H1 (cell line): ENCODE measurements at regions not wholly inside any gene's neighbourhood (a gene's known extent, or its start where the extent isn't known, plus 50 kb on each side); places are given as distances from the start of the nearest gene placed in this dataset.

Experiments used
- CTCF ChIA-PET: fragments of 300-600 bp; sonication (Branson Sonifier 250); formaldehyde crosslinking; loops from one replicate; lab custom pipeline; 2021; ENCODE audit not compliant: partially characterized antibody; lab: Charles Lee
- POLR2A ChIA-PET: fragments of 300-600 bp; sonication (Branson Sonifier 250); formaldehyde crosslinking; loops from one replicate; lab custom pipeline; 2021; ENCODE audit warnings: inconsistent platforms; ENCODE audit not compliant: partially characterized antibody; lab: Charles Lee
- DNase-seq, 2 experiments: peaks; one replicate each; pipeline versions ENCODE4 v3.0.0 to v3.0.0-alpha.2; 2010 to 2022; ENCODE audit warnings: low spot score in 2 of 2, low read depth in 1 of 2, mixed read lengths in 1 of 2
- FAIRE-seq: peaks from 2 replicates; lab custom pipeline; 2011; peaks lifted over from hg19 to GRCh38; lab: Jason Lieb, UNC
- H2AFZ ChIP-seq: 2 replicates; pipeline ENCODE4 v1.8.1; 2012; ENCODE audit warnings: low read length, inconsistent platforms
- H2AK5ac ChIP-seq: 2 replicates; pipeline ENCODE4 v1.6.1; 2013; ENCODE audit warnings: low read depth, low read length
- H2BK120ac ChIP-seq: replicated peaks from 2 replicates; pipeline ENCODE3; 2013; ENCODE audit warnings: low read depth, low read length, inconsistent platforms
- H2BK12ac ChIP-seq: 2 replicates; pipeline ENCODE4 v1.6.1; 2013; ENCODE audit warnings: low read depth, low read length
- H2BK15ac ChIP-seq: 2 replicates; pipeline ENCODE4 v1.6.1; 2013; ENCODE audit warnings: low read length
- H2BK20ac ChIP-seq: 2 replicates; pipeline ENCODE4 v1.6.1; 2013; ENCODE audit warnings: low read length
- H2BK5ac ChIP-seq: 2 replicates; pipeline ENCODE4 v1.6.1; 2013; ENCODE audit warnings: low read depth, low read length
- H3K14ac ChIP-seq: 2 replicates; pipeline ENCODE4 v1.6.1; 2013; ENCODE audit warnings: inconsistent platforms; ENCODE audit not compliant: insufficient read length
- H3K18ac ChIP-seq: 2 replicates; pipeline ENCODE4 v1.6.1; 2013; ENCODE audit warnings: low read length; ENCODE audit errors: extremely low read depth
- H3K23ac ChIP-seq: 2 replicates; pipeline ENCODE4 v1.6.1; 2013; ENCODE audit warnings: inconsistent platforms; ENCODE audit not compliant: insufficient read length
- H3K23me2 ChIP-seq: 2 replicates; pipeline ENCODE4 v1.6.1; 2013; ENCODE audit warnings: low read depth, low read length
- H3K27ac ChIP-seq: 2 replicates; pipeline ENCODE4 v1.6.1; 2011; ENCODE audit warnings: low read depth, low read length, inconsistent platforms
- H3K27me3 ChIP-seq, 4 experiments: replicated peaks in 1 of 4; 1 replicate in 1 of 4; 2 replicates in 3 of 4; pipeline versions ENCODE4 v1.6.1 to v1.8.1; 2011 to 2013; ENCODE audit warnings: low read length in 3 of 4, mild to moderate bottlenecking in 3 of 4, inconsistent platforms in 2 of 4, mixed read lengths in 2 of 4, moderate library complexity in 1 of 4; ENCODE audit not compliant: control insufficient read depth in 3 of 4, insufficient read depth in 3 of 4; ENCODE audit errors: extremely low read depth in 1 of 4
- H3K36me3 ChIP-seq, 4 experiments: 2 replicates each; pipeline versions ENCODE4 v1.6.1 to v1.8.1; 2011 to 2013; ENCODE audit warnings: mild to moderate bottlenecking in 4 of 4, low read length in 3 of 4, moderate library complexity in 2 of 4, control low read depth in 1 of 4, inconsistent platforms in 1 of 4; ENCODE audit not compliant: insufficient read depth in 4 of 4, control insufficient read depth in 2 of 4
- H3K4ac ChIP-seq: replicated peaks from 2 replicates; pipeline ENCODE3; 2013; ENCODE audit warnings: low read length, low read depth, mixed read lengths, inconsistent platforms; ENCODE audit not compliant: insufficient read length
- H3K4me1 ChIP-seq, 4 experiments: replicated peaks in 1 of 4; 1 replicate in 1 of 4; 2 replicates in 3 of 4; pipeline versions ENCODE4 v1.6.1 to v1.8.1; 2011 to 2013; ENCODE audit warnings: low read length in 3 of 4, inconsistent platforms in 2 of 4, mixed read lengths in 1 of 4; ENCODE audit not compliant: insufficient read depth in 4 of 4, control insufficient read depth in 3 of 4
- H3K4me2 ChIP-seq, 2 experiments: 2 replicates each; pipeline versions ENCODE4 v1.6.1 to v1.8.1; 2011 to 2013; ENCODE audit warnings: low read depth in 2 of 2, low read length in 2 of 2, control low read depth in 1 of 2, inconsistent platforms in 1 of 2, mild to moderate bottlenecking in 1 of 2; ENCODE audit not compliant: insufficient read depth in 1 of 2
- H3K4me3 ChIP-seq, 4 experiments: fragments of 200-600, 300-600 bp in 1 of 4; sonication (generic), shearing (Covaris generic), sonication (Bioruptor Twin) in 1 of 4; 2 replicates each; pipeline versions ENCODE4 v1.5.1 to v1.8.1; 2011 to 2016; ENCODE audit warnings: low read length in 4 of 4, low read depth in 3 of 4, control low read depth in 2 of 4, inconsistent platforms in 2 of 4, mild to moderate bottlenecking in 2 of 4, mixed read lengths in 1 of 4, moderate library complexity in 1 of 4; ENCODE audit not compliant: insufficient read depth in 2 of 4; ENCODE audit errors: extremely low read depth in 1 of 4
- H3K56ac ChIP-seq: replicated peaks from 2 replicates; pipeline ENCODE3; 2013; ENCODE audit warnings: low read depth, mild to moderate bottlenecking, mixed read lengths, low read length, inconsistent platforms; ENCODE audit not compliant: insufficient read length
- H3K79me1 ChIP-seq: 2 replicates; pipeline ENCODE4 v1.6.1; 2013; ENCODE audit warnings: low read depth, low read length, control low read depth
- H3K79me2 ChIP-seq, 2 experiments: 2 replicates each; pipeline versions ENCODE4 v1.6.1 to v1.8.1; 2012 to 2013; ENCODE audit warnings: low read length in 2 of 2, mild to moderate bottlenecking in 2 of 2, inconsistent platforms in 1 of 2; ENCODE audit not compliant: insufficient read depth in 2 of 2, control insufficient read depth in 1 of 2
- H3K9ac ChIP-seq, 4 experiments: replicated peaks in 1 of 4; 1 replicate in 1 of 4; 2 replicates in 3 of 4; pipeline versions ENCODE4 v1.6.1 to v1.8.1; 2011 to 2013; ENCODE audit warnings: low read depth in 3 of 4, low read length in 3 of 4, control low read depth in 2 of 4, mild to moderate bottlenecking in 2 of 4, moderate library complexity in 2 of 4, inconsistent platforms in 1 of 4; ENCODE audit errors: extremely low read depth in 1 of 4
- H3K9me3 ChIP-seq, 2 experiments: 2 replicates each; pipeline versions ENCODE4 v1.6.1 to v1.8.1; 2012 to 2013; ENCODE audit warnings: mild to moderate bottlenecking in 2 of 2, moderate library complexity in 2 of 2, control low read depth in 1 of 2, inconsistent platforms in 1 of 2, low read depth in 1 of 2, low read length in 1 of 2, mixed read lengths in 1 of 2; ENCODE audit not compliant: insufficient read depth in 2 of 2
- H4K20me1 ChIP-seq, 2 experiments: replicated peaks in 1 of 2; 2 replicates each; pipeline versions ENCODE3 to v1.8.1; 2011 to 2013; ENCODE audit warnings: inconsistent platforms in 2 of 2, low read length in 2 of 2, mild to moderate bottlenecking in 1 of 2; ENCODE audit not compliant: insufficient read depth in 2 of 2, control insufficient read depth in 1 of 2
- H4K5ac ChIP-seq: 2 replicates; pipeline ENCODE4 v1.6.1; 2013; ENCODE audit warnings: low read length, low read depth, mixed read lengths, inconsistent platforms; ENCODE audit not compliant: insufficient read length
- H4K8ac ChIP-seq: 2 replicates; pipeline ENCODE4 v1.8.0; 2013; ENCODE audit warnings: mild to moderate bottlenecking, moderate library complexity, low read length, inconsistent platforms; ENCODE audit not compliant: insufficient read depth; ENCODE audit errors: extremely low read depth
- H4K91ac ChIP-seq: replicated peaks from 2 replicates; pipeline ENCODE3; 2013; ENCODE audit warnings: low read length, mixed read lengths, inconsistent platforms; ENCODE audit not compliant: insufficient read length
- ATF2 ChIP-seq: IDR thresholded peaks from 2 replicates; pipeline ENCODE4 v1.6.1; 2012; ENCODE audit warnings: low read length, inconsistent platforms
- CEBPB ChIP-seq: IDR thresholded peaks from 2 replicates; pipeline ENCODE4 v1.6.1; 2012; ENCODE audit warnings: low read depth, low read length
- FOSL1 ChIP-seq: IDR thresholded peaks from 2 replicates; pipeline ENCODE4 v1.6.1; 2011; ENCODE audit warnings: mild to moderate bottlenecking, low read depth, low read length, moderate library complexity; ENCODE audit not compliant: insufficient read depth
- KDM1A ChIP-seq: fragments of 200-600, 300-600 bp; sonication (generic); IDR thresholded peaks from 2 replicates; pipeline ENCODE4 v1.7.1; 2016; ENCODE audit warnings: mild to moderate bottlenecking, low read length, borderline replicate concordance
- RAD21 ChIP-seq, 2 experiments: IDR thresholded peaks in 1 of 2; conservative IDR thresholded peaks in 1 of 2; 2 replicates each; pipeline ENCODE4 v1.6.1; 2011; ENCODE audit warnings: low read depth in 2 of 2, low read length in 2 of 2, improper control_type of control experiment in 1 of 2, inconsistent platforms in 1 of 2, mild to moderate bottlenecking in 1 of 2, moderate library complexity in 1 of 2
- TAF1 ChIP-seq: IDR thresholded peaks from 2 replicates; pipeline ENCODE4 v1.6.1; 2011; ENCODE audit warnings: mild to moderate bottlenecking, low read depth, low read length
- TCF12 ChIP-seq: IDR thresholded peaks from 2 replicates; pipeline ENCODE4 v1.6.1; 2011; ENCODE audit warnings: low read depth, mild to moderate bottlenecking, low read length
- WGBS, 2 experiments: shearing (Covaris generic) in 1 of 2; methylation state at CpG; one replicate each; pipeline versions ENCODE4 v1.1.6 to v1.1.7; 2013 to 2015; ENCODE audit warnings: low lambda C conversion rate in 2 of 2, mixed read lengths in 2 of 2, inconsistent platforms in 1 of 2, low coverage in 1 of 2, missing lambda C conversion rate in 1 of 2; ENCODE audit not compliant: insufficient replicate concordance in 2 of 2, insufficient coverage in 1 of 2, insufficient read length in 1 of 2; ENCODE audit errors: extremely low coverage in 1 of 2, missing lambda C conversion rate in 1 of 2; 5-methylcytosine and 5-hydroxymethylcytosine counted together

- no peak overlapping the region for H2BK20ac ChIP-seq
- no peak overlapping the region for H4K91ac ChIP-seq
- peak overlapping the region; percentile 41; the same call in 1 of the 2 replicates for H2AFZ ChIP-seq
- H2BK12ac ChIP-seq: no peak overlapping the region
- no peaks in the 10 kb centered on the region for H3K36me3 ChIP-seq
- H3K4me2 ChIP-seq: no peak overlapping the region
- H2BK120ac ChIP-seq: no peak overlapping the region
- no peak overlapping the region for H3K23ac ChIP-seq
- H3K79me1 ChIP-seq: no peaks in the 10 kb centered on the region
- H3K79me2 ChIP-seq: no peaks in the 10 kb centered on the region
- FAIRE-seq (no peak), DNase-seq (no peak)
- H4K8ac ChIP-seq: no peak overlapping the region
- H2BK15ac ChIP-seq: no peak overlapping the region
- no peak overlapping the region for H3K4ac ChIP-seq
- no peak overlapping the region for H3K56ac ChIP-seq
- no peaks in the 10 kb centered on the region for H4K20me1 ChIP-seq
- H3K4me1 ChIP-seq: no peaks in the 10 kb centered on the region
- POLR2A ChIA-PET: no interaction called here
- no peak overlapping the region for H4K5ac ChIP-seq
- 89% methylated on average over 9 of the region's 9 CpGs; no CpG with 5 or more reads in 1 of the 2 experiments for WGBS, 2 experiments
- no peak overlapping the region for H3K18ac ChIP-seq
- H3K27ac ChIP-seq: no peak overlapping the region
- no peak overlapping the region for H2BK5ac ChIP-seq
- no peaks in the 10 kb centered on the region for H3K9me3 ChIP-seq
- H3K27me3 ChIP-seq: no peaks in the 10 kb centered on the region
- H3K23me2 ChIP-seq: no peaks in the 10 kb centered on the region
- H2AK5ac ChIP-seq: no peak overlapping the region
- no peak for TF ChIP-seq TCF12
- TF ChIP-seq CEBPB: no peak
- TF ChIP-seq ATF2: no peak
- TF ChIP-seq KDM1A: no peak
- TF ChIP-seq RAD21 (IDR thresholded peaks at IDR 0.05 in 1 of 2, conservative IDR thresholded peaks at IDR 0.05 in 1 of 2; ENCODE audit: low read depth in 2 of 2, low read length in 2 of 2): no peak
- TF ChIP-seq TAF1: no peak
- TF ChIP-seq FOSL1: no peak
- no peak overlapping the region for H3K14ac ChIP-seq
- CTCF ChIA-PET: interaction anchor here (0.6 to 1.2 kb wide), 2 partner anchors 10 to 11 kb away, joined by 3 read pairs; no protein-coding TSS in a partner anchor
- no peak overlapping the region for H3K4me3 ChIP-seq
- H3K9ac ChIP-seq: no peak overlapping the region
These were observed 412.1 kb upstream of the CELF2 start for GRCh38 chr10:10605551-10606081.
